GM18868 (cell line): ENCODE measurements at regions not wholly inside any gene's neighbourhood (a gene's known extent, or its start where the extent isn't known, plus 50 kb on each side); places are given as distances from the start of the nearest gene placed in this dataset.

Source experiments
- ATAC-seq: cut with Tn5 transposase; IDR thresholded peaks from one replicate; pipeline ENCODE4 v1.9.1; 2021; ENCODE audit warnings: mild to moderate bottlenecking, moderate library complexity; ENCODE audit not compliant: unreplicated experiment

- no peak for ATAC-seq
These were observed 678.1 kb downstream of the FAT4 start for GRCh38 chr4:125992891-125993290.

DNA sequence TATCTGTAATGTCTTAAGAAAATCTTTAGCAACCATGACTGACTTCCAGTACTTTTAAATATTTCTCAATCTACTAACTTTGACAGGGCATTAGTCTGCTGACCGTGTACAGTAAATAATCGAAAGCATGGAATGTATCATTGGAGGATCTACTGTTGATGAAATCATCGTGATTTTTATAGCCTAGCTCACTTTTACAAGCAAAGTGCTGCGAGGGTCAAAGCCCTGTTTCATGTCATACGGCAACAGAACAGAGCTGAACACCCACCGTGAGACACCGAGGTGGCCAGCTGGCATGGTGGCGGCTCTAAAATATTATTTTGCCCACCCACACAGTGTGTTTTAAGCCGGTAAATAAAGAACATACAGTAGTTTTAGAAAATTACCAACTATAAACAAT lies 679.3 kb downstream of the FAT4 start:
- ATAC-seq = no peak

DNA sequence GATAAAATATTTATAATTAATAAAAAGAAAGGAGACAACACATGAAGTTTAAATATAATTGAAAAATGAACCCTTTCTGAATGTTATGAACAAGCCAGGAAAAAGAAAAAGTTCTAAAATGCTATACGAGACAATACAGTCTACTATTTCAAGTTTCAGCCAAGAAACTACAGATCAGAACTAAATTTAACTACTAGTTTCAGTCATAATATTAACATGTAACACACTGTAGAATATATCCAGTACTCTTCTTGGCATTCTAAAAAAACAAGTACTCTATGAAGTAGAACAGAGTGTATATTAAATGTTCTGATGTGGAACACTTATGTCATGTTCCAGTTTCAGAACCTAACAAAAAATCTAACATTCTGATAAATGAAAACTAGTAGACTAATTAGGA lies 679.7 kb downstream of the FAT4 start:
- ATAC-seq = peak; percentile 50

DNA sequence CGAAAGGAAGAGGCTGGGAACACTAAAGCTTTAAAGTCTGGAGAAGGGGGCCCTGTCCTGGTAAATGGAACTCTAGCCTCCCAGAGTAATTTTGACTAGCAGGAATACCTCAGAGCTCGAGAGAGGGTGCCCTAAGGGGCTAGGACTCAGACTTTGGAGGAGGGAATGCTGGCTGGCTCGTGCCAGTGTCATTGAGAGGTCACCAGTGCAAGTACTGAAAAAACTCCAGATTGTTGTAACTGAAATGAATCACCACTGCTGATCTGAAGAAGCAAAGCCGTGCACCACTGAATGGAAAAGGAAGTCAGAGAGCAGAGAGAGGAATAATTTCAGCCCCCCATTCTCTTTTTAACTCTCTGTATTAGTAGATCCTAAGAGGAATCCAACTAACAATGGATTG lies 690.2 kb downstream of the FAT4 start:
- ATAC-seq = no peak

DNA sequence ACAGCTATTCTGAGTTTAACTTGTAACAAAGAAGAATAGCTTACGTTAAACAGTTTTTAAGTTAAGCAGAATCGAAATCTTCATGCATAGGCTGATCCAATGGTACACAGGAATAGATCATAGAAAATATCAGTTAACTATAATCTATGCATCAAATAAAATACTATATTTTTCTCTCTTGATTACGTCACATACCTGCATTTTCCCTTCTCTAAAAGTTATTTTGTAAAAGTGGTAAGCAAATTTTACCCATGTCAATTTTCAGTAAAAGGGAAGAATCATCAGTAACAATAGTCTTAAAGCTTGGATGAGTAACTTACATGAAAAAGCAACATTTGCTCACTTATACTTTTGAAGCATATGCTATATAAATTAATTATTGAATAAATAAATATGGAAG lies 692.4 kb downstream of the FAT4 start:
- ATAC-seq = no peak

GRCh38 chr4:126012691-126013290 lies 698.0 kb downstream of the FAT4 start:
- ATAC-seq = no peak

- no peak for ATAC-seq
These were observed 703.5 kb downstream of the FAT4 start for GRCh38 chr4:126018274-126018673.

DNA sequence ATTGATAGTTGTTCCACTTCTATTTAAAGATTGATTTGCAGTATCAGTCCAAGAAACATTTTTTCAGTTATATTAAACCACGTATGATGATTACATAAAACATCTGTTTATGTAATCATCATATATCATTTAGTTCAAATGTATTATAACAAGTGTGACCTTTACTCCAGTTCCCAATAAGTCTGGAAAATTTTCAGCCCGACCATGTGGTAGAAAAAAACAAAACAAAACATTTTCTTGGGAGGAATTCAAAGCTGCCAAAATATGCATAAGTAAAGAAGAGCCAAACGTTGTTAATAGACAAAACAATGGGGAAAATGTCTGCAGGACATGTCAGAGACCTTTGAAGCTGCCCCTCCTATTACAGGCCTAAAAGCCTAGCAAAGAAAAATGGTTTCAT lies 709.1 kb downstream of the FAT4 start:
- ATAC-seq = no peak

- ATAC-seq = no peak
These were observed 712.8 kb downstream of the FAT4 start for GRCh38 chr4:126027601-126028000.

DNA sequence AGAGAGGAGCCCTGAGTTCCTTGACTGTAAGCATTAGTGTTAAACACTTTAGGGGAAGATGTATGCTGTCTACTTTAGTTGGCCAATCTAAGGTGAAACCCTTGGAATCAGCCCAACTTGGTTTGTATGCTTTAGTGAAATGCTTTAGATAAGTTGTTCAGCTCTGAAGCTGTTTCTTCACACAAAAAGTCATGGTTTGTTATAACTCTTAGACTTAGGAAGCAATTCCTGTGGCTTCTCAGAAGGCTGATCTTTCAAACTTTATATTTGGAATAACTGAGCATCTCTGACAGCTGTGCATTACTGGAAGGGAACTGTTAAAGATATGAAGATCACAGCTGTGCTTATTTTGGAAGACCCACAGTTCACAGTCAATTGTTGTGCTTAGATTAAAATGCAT lies 714.1 kb downstream of the FAT4 start:
- no peak for ATAC-seq

DNA sequence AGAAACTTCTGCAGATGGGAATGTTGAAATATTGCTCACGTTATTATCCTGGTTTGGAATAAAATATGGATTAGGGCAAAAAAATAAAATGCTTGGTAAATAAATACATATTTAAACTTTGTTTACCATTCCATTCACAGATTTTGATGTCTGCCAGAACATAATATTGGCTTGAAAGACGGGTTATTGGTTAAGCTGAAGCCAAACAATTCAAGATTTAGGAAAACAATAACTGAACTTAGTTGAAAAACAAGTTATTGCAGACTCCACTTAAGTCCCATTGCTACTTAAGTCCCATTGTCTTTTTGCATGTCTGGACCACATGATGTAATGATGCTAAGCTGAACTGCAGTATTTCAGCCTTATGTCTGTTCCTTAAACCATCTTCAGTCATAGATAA lies 722.5 kb downstream of the FAT4 start:
- no peak for ATAC-seq

GRCh38 chr4:126038502-126039144 lies 723.9 kb downstream of the FAT4 start:
- ATAC-seq = no peak

DNA sequence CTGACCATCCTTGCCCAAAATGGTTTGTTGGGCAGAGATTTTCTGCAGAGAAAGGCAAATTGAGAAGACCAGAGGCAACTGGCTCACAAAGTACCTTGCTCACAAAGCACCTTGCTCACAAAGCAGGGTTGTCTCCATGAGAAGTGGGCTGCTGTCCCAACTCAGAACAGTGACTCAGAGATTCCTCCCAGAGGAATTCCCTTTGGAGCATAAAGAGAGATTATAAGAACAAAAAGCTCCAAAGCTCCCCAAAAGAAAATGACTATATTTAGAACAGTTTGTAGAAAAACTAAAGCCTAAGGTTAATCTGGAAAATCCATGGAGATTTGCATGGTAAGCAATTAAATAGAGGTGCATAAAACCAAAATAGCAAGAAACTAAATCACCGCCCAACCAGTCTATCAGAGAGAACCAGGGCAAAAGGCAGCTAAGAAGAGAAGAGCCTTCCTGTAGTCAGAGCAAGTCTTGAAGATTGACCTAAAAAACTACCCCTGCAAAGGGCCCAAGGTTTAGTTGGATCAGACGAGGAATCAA lies 731.4 kb downstream of the FAT4 start:
- no peak for ATAC-seq

- no peak for ATAC-seq
These were observed 732.4 kb downstream of the FAT4 start for GRCh38 chr4:126047114-126047513.

DNA sequence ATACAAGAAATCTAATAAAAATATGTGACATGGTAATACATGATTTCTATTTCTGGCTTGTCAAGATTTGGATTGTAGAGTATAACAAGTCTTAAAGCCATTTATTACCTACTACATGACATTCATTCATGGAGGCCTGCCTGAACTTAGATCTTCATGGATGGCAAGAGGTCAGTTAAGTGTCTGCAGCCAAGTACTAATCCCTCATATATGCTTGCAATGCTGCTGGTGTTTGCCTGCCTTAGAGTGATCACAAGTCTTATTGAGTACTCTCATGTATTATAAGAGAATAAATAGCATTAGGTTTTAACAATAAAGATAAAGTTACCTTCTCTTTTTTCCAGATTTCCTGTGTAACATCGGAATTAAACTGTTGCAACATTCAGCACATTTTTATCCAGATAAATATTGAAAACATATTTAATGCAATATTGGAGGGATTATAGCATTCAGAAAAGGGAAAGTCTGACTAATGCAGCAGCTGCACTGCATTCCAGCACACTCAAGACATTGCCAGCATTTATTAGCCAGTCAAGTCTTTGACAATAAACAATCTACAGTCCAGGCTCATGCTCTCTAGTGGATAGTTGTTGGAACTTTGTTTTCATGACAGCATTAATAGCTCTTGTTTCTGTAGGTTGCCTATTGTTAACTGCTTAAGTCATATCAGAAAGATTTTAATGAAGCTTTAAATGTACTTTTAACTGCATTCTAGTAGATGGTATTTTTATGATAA lies 737.1 kb downstream of the FAT4 start:
- no peak for ATAC-seq

GRCh38 chr4:126056116-126056650 lies 741.4 kb downstream of the FAT4 start:
- ATAC-seq = no peak

DNA sequence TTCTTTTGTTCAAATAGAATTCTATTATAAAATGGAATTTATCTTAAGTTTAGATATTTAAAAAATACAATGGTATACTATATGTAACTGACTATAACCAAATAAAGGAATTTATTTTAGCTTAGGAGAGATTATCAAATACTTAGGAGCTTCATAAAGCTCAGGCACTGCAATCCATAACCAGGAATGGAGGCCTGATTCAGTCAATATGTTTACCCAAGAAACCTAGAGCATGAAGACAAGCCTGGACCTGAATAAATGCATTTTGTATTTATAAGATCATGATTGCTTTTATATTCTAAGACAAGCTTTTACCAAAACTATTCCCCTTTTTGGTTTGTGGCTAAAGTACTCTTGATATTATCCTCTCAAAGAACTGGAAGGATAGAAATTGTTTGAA lies 742.6 kb downstream of the FAT4 start:
- ATAC-seq = no peak

DNA sequence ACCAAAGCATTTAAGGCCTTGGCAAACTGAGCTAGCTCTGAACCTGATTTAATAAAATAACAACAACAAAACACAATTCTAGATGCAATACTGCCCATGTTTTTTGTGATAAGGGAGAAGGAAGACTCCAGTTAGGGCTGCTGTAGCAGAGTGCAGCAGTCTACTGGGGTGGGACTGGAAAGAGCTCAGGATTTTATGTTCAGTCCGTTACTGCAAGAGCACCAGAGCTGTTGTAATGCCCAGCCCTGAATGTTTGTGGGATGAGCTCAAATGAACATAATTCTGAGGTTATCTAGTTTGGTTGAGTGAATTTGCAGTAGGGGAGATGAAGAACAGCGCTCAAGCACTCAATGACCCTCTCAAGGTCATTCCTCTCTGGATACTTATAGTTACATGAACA lies 743.8 kb downstream of the FAT4 start:
- no peak for ATAC-seq

DNA sequence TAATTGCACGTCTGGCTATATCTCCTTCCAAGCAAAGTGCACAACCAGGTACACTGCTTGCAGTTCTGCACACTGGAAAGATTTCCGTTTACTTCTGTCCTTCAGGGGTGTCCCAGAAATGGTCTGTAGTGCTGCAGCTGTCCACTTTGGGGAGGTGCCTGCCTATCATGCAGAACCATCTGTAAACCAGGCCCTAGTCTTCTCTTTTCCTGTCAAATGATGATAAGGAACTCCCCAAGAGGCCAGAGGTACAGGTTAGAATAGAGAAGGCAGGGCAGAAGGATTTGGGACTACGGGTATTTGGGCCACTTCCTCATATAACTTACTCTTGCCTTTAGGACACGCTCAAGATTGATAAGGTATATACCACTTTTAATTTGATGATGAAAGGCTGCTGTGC lies 746.9 kb downstream of the FAT4 start:
- ATAC-seq = no peak

DNA sequence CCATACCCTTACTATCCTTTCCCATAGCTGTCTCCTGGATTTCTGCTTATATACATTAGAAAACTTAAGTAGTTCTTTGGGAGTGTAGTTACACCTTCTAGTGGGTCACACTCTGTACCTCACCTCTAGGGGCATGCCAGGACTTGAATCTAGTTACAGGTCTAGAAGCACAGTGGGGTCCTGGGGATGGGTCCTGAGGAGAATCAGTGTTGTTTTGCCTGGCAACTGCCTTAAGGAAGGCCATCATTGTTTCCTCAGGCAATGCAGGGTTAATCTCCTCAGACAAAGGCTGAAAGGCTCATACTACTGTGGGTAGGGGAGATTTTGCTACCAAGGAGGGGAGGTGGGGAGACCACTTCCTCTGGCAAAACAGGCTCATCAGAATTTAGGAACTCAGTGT lies 750.3 kb downstream of the FAT4 start:
- ATAC-seq = no peak

- no peak for ATAC-seq
These were observed 756.9 kb downstream of the FAT4 start for GRCh38 chr4:126071346-126072333.
